H1 (cell line): ENCODE measurements at regions not wholly inside any gene's neighbourhood (a gene's known extent, or its start where the extent isn't known, plus 50 kb on each side); places are given as distances from the start of the nearest gene placed in this dataset.

ENCODE experiments used
- CTCF ChIA-PET: fragments of 300-600 bp; sonication (Branson Sonifier 250); formaldehyde crosslinking; loops from one replicate; lab custom pipeline; 2021; ENCODE audit not compliant: partially characterized antibody; lab: Charles Lee
- POLR2A ChIA-PET: fragments of 300-600 bp; sonication (Branson Sonifier 250); formaldehyde crosslinking; loops from one replicate; lab custom pipeline; 2021; ENCODE audit warnings: inconsistent platforms; ENCODE audit not compliant: partially characterized antibody; lab: Charles Lee
- DNase-seq, 2 experiments: peaks; one replicate each; pipeline versions ENCODE4 v3.0.0 to v3.0.0-alpha.2; 2010 to 2022; ENCODE audit warnings: low spot score in 2 of 2, low read depth in 1 of 2, mixed read lengths in 1 of 2
- FAIRE-seq: peaks from 2 replicates; lab custom pipeline; 2011; peaks lifted over from hg19 to GRCh38; lab: Jason Lieb, UNC
- H2AFZ ChIP-seq: 2 replicates; pipeline ENCODE4 v1.8.1; 2012; ENCODE audit warnings: low read length, inconsistent platforms
- H2AK5ac ChIP-seq: 2 replicates; pipeline ENCODE4 v1.6.1; 2013; ENCODE audit warnings: low read depth, low read length
- H2BK120ac ChIP-seq: replicated peaks from 2 replicates; pipeline ENCODE3; 2013; ENCODE audit warnings: low read depth, low read length, inconsistent platforms
- H2BK12ac ChIP-seq: 2 replicates; pipeline ENCODE4 v1.6.1; 2013; ENCODE audit warnings: low read depth, low read length
- H2BK15ac ChIP-seq: 2 replicates; pipeline ENCODE4 v1.6.1; 2013; ENCODE audit warnings: low read length
- H2BK20ac ChIP-seq: 2 replicates; pipeline ENCODE4 v1.6.1; 2013; ENCODE audit warnings: low read length
- H2BK5ac ChIP-seq: 2 replicates; pipeline ENCODE4 v1.6.1; 2013; ENCODE audit warnings: low read depth, low read length
- H3K14ac ChIP-seq: 2 replicates; pipeline ENCODE4 v1.6.1; 2013; ENCODE audit warnings: inconsistent platforms; ENCODE audit not compliant: insufficient read length
- H3K18ac ChIP-seq: 2 replicates; pipeline ENCODE4 v1.6.1; 2013; ENCODE audit warnings: low read length; ENCODE audit errors: extremely low read depth
- H3K23ac ChIP-seq: 2 replicates; pipeline ENCODE4 v1.6.1; 2013; ENCODE audit warnings: inconsistent platforms; ENCODE audit not compliant: insufficient read length
- H3K23me2 ChIP-seq: 2 replicates; pipeline ENCODE4 v1.6.1; 2013; ENCODE audit warnings: low read depth, low read length
- H3K27ac ChIP-seq: 2 replicates; pipeline ENCODE4 v1.6.1; 2011; ENCODE audit warnings: low read depth, low read length, inconsistent platforms
- H3K27me3 ChIP-seq, 4 experiments: replicated peaks in 1 of 4; 1 replicate in 1 of 4; 2 replicates in 3 of 4; pipeline versions ENCODE4 v1.6.1 to v1.8.1; 2011 to 2013; ENCODE audit warnings: low read length in 3 of 4, mild to moderate bottlenecking in 3 of 4, inconsistent platforms in 2 of 4, mixed read lengths in 2 of 4, moderate library complexity in 1 of 4; ENCODE audit not compliant: control insufficient read depth in 3 of 4, insufficient read depth in 3 of 4; ENCODE audit errors: extremely low read depth in 1 of 4
- H3K36me3 ChIP-seq, 4 experiments: 2 replicates each; pipeline versions ENCODE4 v1.6.1 to v1.8.1; 2011 to 2013; ENCODE audit warnings: mild to moderate bottlenecking in 4 of 4, low read length in 3 of 4, moderate library complexity in 2 of 4, control low read depth in 1 of 4, inconsistent platforms in 1 of 4; ENCODE audit not compliant: insufficient read depth in 4 of 4, control insufficient read depth in 2 of 4
- H3K4ac ChIP-seq: replicated peaks from 2 replicates; pipeline ENCODE3; 2013; ENCODE audit warnings: low read length, low read depth, mixed read lengths, inconsistent platforms; ENCODE audit not compliant: insufficient read length
- H3K4me1 ChIP-seq, 4 experiments: replicated peaks in 1 of 4; 1 replicate in 1 of 4; 2 replicates in 3 of 4; pipeline versions ENCODE4 v1.6.1 to v1.8.1; 2011 to 2013; ENCODE audit warnings: low read length in 3 of 4, inconsistent platforms in 2 of 4, mixed read lengths in 1 of 4; ENCODE audit not compliant: insufficient read depth in 4 of 4, control insufficient read depth in 3 of 4
- H3K4me2 ChIP-seq, 2 experiments: 2 replicates each; pipeline versions ENCODE4 v1.6.1 to v1.8.1; 2011 to 2013; ENCODE audit warnings: low read depth in 2 of 2, low read length in 2 of 2, control low read depth in 1 of 2, inconsistent platforms in 1 of 2, mild to moderate bottlenecking in 1 of 2; ENCODE audit not compliant: insufficient read depth in 1 of 2
- H3K4me3 ChIP-seq, 4 experiments: fragments of 200-600, 300-600 bp in 1 of 4; sonication (generic), shearing (Covaris generic), sonication (Bioruptor Twin) in 1 of 4; 2 replicates each; pipeline versions ENCODE4 v1.5.1 to v1.8.1; 2011 to 2016; ENCODE audit warnings: low read length in 4 of 4, low read depth in 3 of 4, control low read depth in 2 of 4, inconsistent platforms in 2 of 4, mild to moderate bottlenecking in 2 of 4, mixed read lengths in 1 of 4, moderate library complexity in 1 of 4; ENCODE audit not compliant: insufficient read depth in 2 of 4; ENCODE audit errors: extremely low read depth in 1 of 4
- H3K56ac ChIP-seq: replicated peaks from 2 replicates; pipeline ENCODE3; 2013; ENCODE audit warnings: low read depth, mild to moderate bottlenecking, mixed read lengths, low read length, inconsistent platforms; ENCODE audit not compliant: insufficient read length
- H3K79me1 ChIP-seq: 2 replicates; pipeline ENCODE4 v1.6.1; 2013; ENCODE audit warnings: low read depth, low read length, control low read depth
- H3K79me2 ChIP-seq, 2 experiments: 2 replicates each; pipeline versions ENCODE4 v1.6.1 to v1.8.1; 2012 to 2013; ENCODE audit warnings: low read length in 2 of 2, mild to moderate bottlenecking in 2 of 2, inconsistent platforms in 1 of 2; ENCODE audit not compliant: insufficient read depth in 2 of 2, control insufficient read depth in 1 of 2
- H3K9ac ChIP-seq, 4 experiments: replicated peaks in 1 of 4; 1 replicate in 1 of 4; 2 replicates in 3 of 4; pipeline versions ENCODE4 v1.6.1 to v1.8.1; 2011 to 2013; ENCODE audit warnings: low read depth in 3 of 4, low read length in 3 of 4, control low read depth in 2 of 4, mild to moderate bottlenecking in 2 of 4, moderate library complexity in 2 of 4, inconsistent platforms in 1 of 4; ENCODE audit errors: extremely low read depth in 1 of 4
- H3K9me3 ChIP-seq, 2 experiments: 2 replicates each; pipeline versions ENCODE4 v1.6.1 to v1.8.1; 2012 to 2013; ENCODE audit warnings: mild to moderate bottlenecking in 2 of 2, moderate library complexity in 2 of 2, control low read depth in 1 of 2, inconsistent platforms in 1 of 2, low read depth in 1 of 2, low read length in 1 of 2, mixed read lengths in 1 of 2; ENCODE audit not compliant: insufficient read depth in 2 of 2
- H4K20me1 ChIP-seq, 2 experiments: replicated peaks in 1 of 2; 2 replicates each; pipeline versions ENCODE3 to v1.8.1; 2011 to 2013; ENCODE audit warnings: inconsistent platforms in 2 of 2, low read length in 2 of 2, mild to moderate bottlenecking in 1 of 2; ENCODE audit not compliant: insufficient read depth in 2 of 2, control insufficient read depth in 1 of 2
- H4K5ac ChIP-seq: 2 replicates; pipeline ENCODE4 v1.6.1; 2013; ENCODE audit warnings: low read length, low read depth, mixed read lengths, inconsistent platforms; ENCODE audit not compliant: insufficient read length
- H4K8ac ChIP-seq: 2 replicates; pipeline ENCODE4 v1.8.0; 2013; ENCODE audit warnings: mild to moderate bottlenecking, moderate library complexity, low read length, inconsistent platforms; ENCODE audit not compliant: insufficient read depth; ENCODE audit errors: extremely low read depth
- H4K91ac ChIP-seq: replicated peaks from 2 replicates; pipeline ENCODE3; 2013; ENCODE audit warnings: low read length, mixed read lengths, inconsistent platforms; ENCODE audit not compliant: insufficient read length
- ATF2 ChIP-seq: IDR thresholded peaks from 2 replicates; pipeline ENCODE4 v1.6.1; 2012; ENCODE audit warnings: low read length, inconsistent platforms
- CREB1 ChIP-seq: IDR thresholded peaks from 2 replicates; pipeline ENCODE4 v1.6.1; 2012; ENCODE audit warnings: inconsistent platforms
- E2F6 ChIP-seq: IDR thresholded peaks from 2 replicates; pipeline ENCODE4 v1.6.1; 2012; ENCODE audit warnings: inconsistent platforms
- EZH2 ChIP-seq: fragments of 200-600 bp; sonication (generic); IDR thresholded peaks from 2 replicates; pipeline ENCODE4 v1.7.1; 2012; ENCODE audit warnings: low read depth, mild to moderate bottlenecking, moderate library complexity, low read length, inconsistent platforms; ENCODE audit not compliant: severe bottlenecking
- GABPA ChIP-seq: IDR thresholded peaks from 2 replicates; pipeline ENCODE4 v1.6.1; 2011; ENCODE audit warnings: mild to moderate bottlenecking, low read length, moderate library complexity, borderline replicate concordance; ENCODE audit not compliant: insufficient read depth
- GTF2F1 ChIP-seq: IDR thresholded peaks from 2 replicates; pipeline ENCODE4 v1.6.1; 2012; ENCODE audit warnings: low read depth, low read length, improper control_type of control experiment, borderline replicate concordance
- MAFK ChIP-seq: IDR thresholded peaks from 2 replicates; pipeline ENCODE4 v1.6.1; 2012; ENCODE audit warnings: low read depth, mild to moderate bottlenecking, improper control_type of control experiment, low read length
- PHF8 ChIP-seq: fragments of 200-600 bp; sonication (generic); conservative IDR thresholded peaks from 2 replicates; pipeline ENCODE4 v1.7.1; 2012; ENCODE audit warnings: low read depth, mild to moderate bottlenecking, inconsistent platforms, low read length, moderate library complexity
- SRF ChIP-seq: IDR thresholded peaks from 2 replicates; pipeline ENCODE4 v1.6.1; 2011; ENCODE audit warnings: mild to moderate bottlenecking, low read depth, low read length, moderate library complexity
- TAF7 ChIP-seq: optimal IDR thresholded peaks from 2 replicates; pipeline ENCODE3; 2011; ENCODE audit warnings: low read depth, mild to moderate bottlenecking, inconsistent platforms, low read length, moderate library complexity, borderline replicate concordance
- USF2 ChIP-seq: IDR thresholded peaks from 2 replicates; pipeline ENCODE4 v1.6.1; 2011; ENCODE audit warnings: low read length, improper control_type of control experiment
- WGBS, 2 experiments: shearing (Covaris generic) in 1 of 2; methylation state at CpG; one replicate each; pipeline versions ENCODE4 v1.1.6 to v1.1.7; 2013 to 2015; ENCODE audit warnings: low lambda C conversion rate in 2 of 2, mixed read lengths in 2 of 2, inconsistent platforms in 1 of 2, low coverage in 1 of 2, missing lambda C conversion rate in 1 of 2; ENCODE audit not compliant: insufficient replicate concordance in 2 of 2, insufficient coverage in 1 of 2, insufficient read length in 1 of 2; ENCODE audit errors: extremely low coverage in 1 of 2, missing lambda C conversion rate in 1 of 2; 5-methylcytosine and 5-hydroxymethylcytosine counted together

GRCh38 chr14:84445486-84445885 lies 1084.5 kb upstream of the FLRT2 start:
- Histone ChIP-seq H4K8ac (no peak overlapping the region), H3K23me2 (no peaks in the 10 kb centered on the region), H2BK12ac (no peak overlapping the region), H4K20me1 (no peaks in the 10 kb centered on the region), H3K4me1 (peaks cover 0 to 4% (median 1%) of the 10 kb centered on the region in 4 experiments; a peak in 2 of 7 replicates), H3K27ac (no peak overlapping the region), H2BK20ac (no peak overlapping the region), H3K14ac (no peak overlapping the region), H3K18ac (no peak overlapping the region), H2BK5ac (no peak overlapping the region), H3K23ac (no peak overlapping the region), H3K9ac (no peak overlapping the region), H3K56ac (no peak overlapping the region), H3K4ac (no peak overlapping the region), H4K5ac (no peak overlapping the region), H3K4me3 (no peak overlapping the region), H3K79me1 (no peaks in the 10 kb centered on the region), H2BK15ac (no peak overlapping the region), H2AFZ (no peak overlapping the region), H3K4me2 (no peak overlapping the region), H3K36me3 (no peaks in the 10 kb centered on the region), H3K79me2 (no peaks in the 10 kb centered on the region), H3K27me3 (no peaks in the 10 kb centered on the region), H3K9me3 (no peaks in the 10 kb centered on the region), H2BK120ac (no peak overlapping the region), H4K91ac (no peak overlapping the region), H2AK5ac (no peak overlapping the region)
- ChIA-PET CTCF (interaction anchor here (0.6 to 0.8 kb wide), 2 partner anchors 9 to 526 kb away, joined by 3 read pairs; no protein-coding TSS in a partner anchor), POLR2A (no interaction called here)
- TF ChIP-seq MAFK = no peak
- TF ChIP-seq PHF8 = no peak
- no peak for TF ChIP-seq TAF7
- no peak for TF ChIP-seq USF2
- TF ChIP-seq GABPA = no peak
- TF ChIP-seq ATF2 = no peak
- TF ChIP-seq CREB1 = no peak
- TF ChIP-seq EZH2 = no peak
- no peak for TF ChIP-seq GTF2F1
- TF ChIP-seq SRF = no peak
- no peak for TF ChIP-seq E2F6
- DNase-seq (no peak), FAIRE-seq (no peak)
- WGBS, 2 experiments = 91% methylated on average over 2 of the region's 2 CpGs; no CpG with 5 or more reads in 1 of the 2 experiments
